OCI-LY7 (cell line): ENCODE measurements at regions not wholly inside any gene's neighbourhood (a gene's known extent, or its start where the extent isn't known, plus 50 kb on each side); places are given as distances from the start of the nearest gene placed in this dataset.

ENCODE experiments used
- EZH2phosphoT487 ChIP-seq: fragments of 200-600 bp; sonication (generic); IDR thresholded peaks from 2 replicates; pipeline ENCODE4 v1.6.1; 2018; ENCODE audit warnings: low read depth, borderline replicate concordance, mild to moderate bottlenecking, mixed run types, antibody characterized with exemption, low read length, moderate library complexity, mixed read lengths
- TF ChIP-seq, protein P1 (sequence below): fragments of 200-600 bp; sonication (generic); conservative IDR thresholded peaks from 2 replicates; pipeline ENCODE4 v1.5.1; 2014; ENCODE audit warnings: mild to moderate bottlenecking, antibody characterized with exemption, low read length, moderate library complexity, mixed read lengths

DNA sequence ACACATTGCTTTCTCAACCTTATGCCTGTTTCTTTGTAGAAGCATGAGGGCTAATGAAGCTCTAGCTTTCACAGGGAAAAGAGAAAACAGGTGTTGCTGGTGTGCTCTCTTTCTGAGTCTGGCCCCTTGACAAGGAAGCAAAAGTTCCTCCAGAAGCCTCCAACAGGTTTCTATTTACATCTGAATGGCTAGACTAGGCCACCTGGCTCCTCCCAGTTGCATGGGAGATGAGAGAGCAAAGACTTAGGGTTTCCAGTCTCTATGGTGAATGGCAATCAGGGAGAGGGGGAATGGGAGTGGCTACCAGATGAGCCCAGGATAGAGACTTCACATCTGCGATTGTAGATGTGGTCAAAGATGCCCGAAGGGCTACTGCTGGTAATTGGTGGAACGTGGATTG is 138.1 kb upstream of the PLXNC1 start:
- TF ChIP-seq, protein P1, sequence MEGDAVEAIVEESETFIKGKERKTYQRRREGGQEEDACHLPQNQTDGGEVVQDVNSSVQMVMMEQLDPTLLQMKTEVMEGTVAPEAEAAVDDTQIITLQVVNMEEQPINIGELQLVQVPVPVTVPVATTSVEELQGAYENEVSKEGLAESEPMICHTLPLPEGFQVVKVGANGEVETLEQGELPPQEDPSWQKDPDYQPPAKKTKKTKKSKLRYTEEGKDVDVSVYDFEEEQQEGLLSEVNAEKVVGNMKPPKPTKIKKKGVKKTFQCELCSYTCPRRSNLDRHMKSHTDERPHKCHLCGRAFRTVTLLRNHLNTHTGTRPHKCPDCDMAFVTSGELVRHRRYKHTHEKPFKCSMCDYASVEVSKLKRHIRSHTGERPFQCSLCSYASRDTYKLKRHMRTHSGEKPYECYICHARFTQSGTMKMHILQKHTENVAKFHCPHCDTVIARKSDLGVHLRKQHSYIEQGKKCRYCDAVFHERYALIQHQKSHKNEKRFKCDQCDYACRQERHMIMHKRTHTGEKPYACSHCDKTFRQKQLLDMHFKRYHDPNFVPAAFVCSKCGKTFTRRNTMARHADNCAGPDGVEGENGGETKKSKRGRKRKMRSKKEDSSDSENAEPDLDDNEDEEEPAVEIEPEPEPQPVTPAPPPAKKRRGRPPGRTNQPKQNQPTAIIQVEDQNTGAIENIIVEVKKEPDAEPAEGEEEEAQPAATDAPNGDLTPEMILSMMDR, result no peak
- TF ChIP-seq EZH2phosphoT487, result no peak
